Stimulated activated CD4-positive, alpha-beta T cell treated with anti-CD3 and anti-CD28 coated beads, Interleukin-2, amount 100 ng/mL, for 24 hours (primary cell): ENCODE measurements at regions not wholly inside any gene's neighbourhood (a gene's known extent, or its start where the extent isn't known, plus 50 kb on each side); places are given as distances from the start of the nearest gene placed in this dataset.
"Not testable (repeated sequence)": the region's sequence is repeated elsewhere in the genome, so short reads cannot be mapped to it uniquely, and the experiment has no call there.

Source experiments
- DNase-seq, 2 donors: peaks; one replicate each; pipeline ENCODE4 v3.0.0-alpha.2; 2020

DNA sequence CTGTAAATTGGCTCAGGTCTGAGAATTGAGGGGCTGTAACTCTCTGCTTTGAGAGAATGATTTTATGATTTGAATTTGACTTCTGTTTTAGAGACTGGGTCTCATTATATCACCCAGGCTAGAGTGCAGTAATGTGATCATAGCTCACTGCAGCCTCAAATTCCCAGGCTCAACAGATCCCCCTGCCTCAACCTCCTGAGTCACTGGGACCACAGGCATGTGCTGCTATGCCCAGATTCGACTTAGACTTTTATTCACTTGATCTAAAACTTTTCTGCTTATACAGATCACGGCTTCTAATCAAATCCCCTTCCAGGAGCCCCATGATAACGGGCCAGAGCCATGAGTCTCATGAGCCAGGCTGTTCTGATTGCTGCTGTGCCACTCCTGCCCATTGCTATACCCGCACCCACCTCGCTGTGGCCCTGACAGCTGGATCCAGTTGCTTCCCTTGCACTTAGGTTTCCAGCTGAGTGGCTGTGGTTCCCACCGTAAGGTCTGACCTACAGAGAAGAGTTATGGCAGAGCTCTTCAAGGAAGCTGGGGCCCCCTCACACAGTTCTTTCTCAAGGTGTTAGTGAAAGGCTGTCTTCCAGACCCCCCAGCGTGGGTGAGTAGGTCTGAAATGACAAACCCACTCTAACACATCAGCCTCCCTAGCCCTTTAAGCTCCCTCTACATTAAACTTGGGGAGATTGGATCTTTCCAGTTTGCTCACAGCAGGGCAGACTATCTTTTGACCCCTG lies 251.2 kb upstream of the SGCG start:
- no peak for DNase-seq

- no peak for DNase-seq
Observed at GRCh38 chr13:22931576-22931975, 249.2 kb upstream of the SGCG start.

DNA sequence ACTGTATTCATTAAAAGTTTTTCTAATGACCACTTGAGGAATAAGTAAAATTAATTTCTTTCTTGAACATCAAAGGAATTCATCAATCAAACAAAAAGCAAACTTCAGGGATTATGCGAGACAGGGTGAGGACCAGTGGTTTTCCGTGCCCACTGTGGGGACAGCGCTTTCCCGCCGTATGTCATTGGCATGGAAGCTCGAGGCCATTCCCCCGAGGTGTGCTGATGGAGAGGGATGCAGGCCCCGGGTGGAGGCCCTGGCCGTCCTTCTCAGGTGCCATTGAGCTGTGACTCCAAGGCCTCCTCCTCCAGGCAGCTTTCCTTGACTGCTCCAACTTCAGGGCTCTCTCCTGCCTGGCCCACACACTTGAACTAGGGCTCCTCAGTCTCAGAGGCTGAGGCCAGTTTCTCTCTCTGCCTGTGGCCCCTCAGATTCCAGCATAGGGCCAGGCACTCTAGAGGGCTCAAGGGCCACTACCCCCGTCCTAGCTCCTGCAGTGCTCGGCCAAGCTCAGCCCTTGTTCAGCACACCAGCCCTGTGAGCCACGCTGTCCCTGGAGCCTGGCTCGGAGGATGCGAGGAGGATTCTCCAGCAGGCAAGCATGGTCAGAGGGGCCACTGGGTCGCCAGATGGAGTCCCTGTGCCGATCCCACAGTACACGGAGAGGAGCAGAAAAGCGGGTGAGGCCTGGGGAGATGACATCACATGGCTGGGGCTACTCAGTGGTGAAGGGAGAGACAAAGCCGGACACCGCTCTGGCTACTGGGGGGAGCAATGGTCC lies 248.0 kb upstream of the SGCG start:
- not testable (repeated sequence) for DNase-seq

DNA sequence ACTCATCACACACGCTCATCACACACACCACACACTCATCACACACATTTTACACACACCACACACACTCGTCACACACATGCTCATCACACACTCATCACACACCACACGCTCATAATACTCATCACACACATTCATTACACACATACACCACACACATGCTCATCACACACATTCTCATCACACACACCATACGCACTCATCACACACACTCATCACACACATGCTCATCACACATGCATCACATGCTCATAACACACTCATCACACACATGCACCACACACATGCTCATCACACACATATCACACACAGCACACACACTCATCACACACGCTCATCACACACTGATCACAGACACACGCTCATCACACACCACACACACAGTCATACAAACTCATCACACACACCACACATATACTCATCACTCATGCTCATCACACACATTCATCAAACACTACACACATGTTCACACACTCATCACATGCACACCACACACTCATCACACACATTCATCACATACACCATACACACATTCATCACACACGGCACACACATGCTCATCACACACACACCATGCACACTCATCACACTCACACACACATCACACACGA lies 247.1 kb upstream of the SGCG start:
- DNase-seq: no peak

DNA sequence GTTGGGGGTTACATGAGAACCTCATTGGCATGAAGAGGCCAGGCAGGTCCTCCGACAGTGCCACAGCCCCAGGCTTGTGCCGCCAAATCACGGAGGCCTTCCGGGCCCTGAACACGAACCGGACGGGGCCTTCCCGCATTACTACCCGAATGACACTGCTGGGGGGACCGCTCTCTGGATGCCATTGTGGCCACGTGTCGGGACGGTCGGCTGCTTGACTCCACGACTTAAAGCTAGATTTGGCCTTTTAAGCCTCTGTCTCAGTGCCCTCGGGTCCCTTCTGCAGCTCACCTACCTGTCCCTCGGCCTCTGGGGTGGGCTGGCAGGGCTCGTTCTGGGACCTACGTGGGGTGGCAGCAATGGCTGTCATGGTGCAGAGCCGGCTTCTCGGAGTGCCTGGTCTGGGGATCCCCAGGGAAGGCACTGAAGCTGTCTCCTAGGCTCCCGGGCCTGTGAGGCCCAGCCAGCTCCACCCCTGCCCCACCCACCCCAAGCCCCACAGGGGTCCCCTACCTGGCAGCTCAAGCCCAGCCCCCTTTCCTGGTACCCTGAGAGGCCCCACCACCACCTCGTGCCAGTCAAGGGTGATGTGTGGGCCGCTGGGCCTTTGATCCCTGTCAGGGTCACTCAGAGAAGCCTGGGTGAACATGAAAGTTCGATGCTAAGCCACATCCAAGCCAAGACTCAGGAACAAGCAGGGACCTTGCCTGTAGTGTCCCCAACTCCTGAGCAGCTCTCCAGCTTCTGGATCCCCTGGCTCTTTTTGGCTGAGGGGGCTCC lies 245.8 kb upstream of the SGCG start:
- DNase-seq: no peak

DNA sequence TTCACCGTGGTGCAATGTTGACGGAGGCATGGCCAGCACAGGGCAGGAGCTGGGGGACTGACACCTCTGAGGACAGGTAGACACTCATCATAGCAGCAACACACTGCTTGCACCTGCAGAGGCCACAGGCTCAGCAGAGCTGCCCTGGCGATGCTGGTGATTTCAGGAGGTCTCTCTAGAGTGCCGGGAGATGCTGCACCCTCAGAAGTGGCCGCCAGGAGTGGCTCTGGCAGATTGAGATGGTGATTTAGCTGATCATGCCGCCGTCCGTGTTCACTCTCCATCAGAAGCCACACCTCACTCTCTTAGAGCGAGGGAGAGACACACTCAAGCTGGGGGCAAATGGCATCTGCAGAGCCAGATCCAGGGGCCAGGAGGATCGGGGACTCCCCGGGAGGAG lies 244.6 kb upstream of the SGCG start:
- no peak for DNase-seq

DNA sequence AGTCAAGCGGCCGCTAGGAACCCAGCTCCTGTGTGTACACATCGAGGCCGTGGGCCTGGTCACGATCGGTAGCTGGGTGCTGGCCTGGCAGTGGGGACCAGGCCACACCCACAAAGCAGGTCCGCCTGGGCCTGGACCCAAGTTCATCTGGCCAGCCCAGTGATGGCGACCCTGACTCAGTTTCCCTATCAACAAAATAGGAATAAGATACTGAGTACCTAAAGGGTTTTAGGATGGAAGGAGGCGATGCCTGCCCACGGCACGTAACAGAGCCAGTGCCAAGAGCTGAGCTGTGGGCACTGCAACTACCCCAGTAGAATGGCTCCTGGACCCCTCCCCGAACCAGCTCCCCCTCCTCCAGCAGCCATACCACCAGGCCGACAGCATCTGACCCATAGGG lies 243.5 kb upstream of the SGCG start:
- DNase-seq: no peak

GRCh38 chr13:22937953-22938352 lies 242.8 kb upstream of the SGCG start:
- DNase-seq: no peak

DNA sequence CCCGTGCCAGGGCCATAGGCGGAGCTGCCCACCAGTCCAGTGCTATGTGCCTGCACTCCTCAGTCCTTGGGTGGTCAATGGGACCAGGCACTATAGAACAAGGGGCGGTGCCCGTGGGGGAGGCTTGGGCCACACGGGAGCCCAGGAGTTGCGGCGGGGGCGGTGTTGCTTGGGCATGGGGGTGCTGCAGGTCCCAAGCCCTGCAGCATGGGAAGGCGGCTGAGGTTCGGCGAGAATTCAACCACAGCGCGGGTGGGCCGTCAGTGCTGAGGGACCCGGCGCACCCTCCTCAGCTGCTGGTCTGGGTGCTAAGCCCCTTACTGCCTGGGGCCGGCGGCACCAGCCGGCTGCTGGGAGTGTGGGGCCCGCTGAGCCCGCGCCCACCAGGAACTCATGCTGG lies 242.2 kb upstream of the SGCG start:
- DNase-seq: no peak

GRCh38 chr13:22939157-22939556 lies 241.6 kb upstream of the SGCG start:
- no peak for DNase-seq

- DNase-seq: no peak
Observed at GRCh38 chr13:22940090-22940710, 240.6 kb upstream of the SGCG start.

DNA sequence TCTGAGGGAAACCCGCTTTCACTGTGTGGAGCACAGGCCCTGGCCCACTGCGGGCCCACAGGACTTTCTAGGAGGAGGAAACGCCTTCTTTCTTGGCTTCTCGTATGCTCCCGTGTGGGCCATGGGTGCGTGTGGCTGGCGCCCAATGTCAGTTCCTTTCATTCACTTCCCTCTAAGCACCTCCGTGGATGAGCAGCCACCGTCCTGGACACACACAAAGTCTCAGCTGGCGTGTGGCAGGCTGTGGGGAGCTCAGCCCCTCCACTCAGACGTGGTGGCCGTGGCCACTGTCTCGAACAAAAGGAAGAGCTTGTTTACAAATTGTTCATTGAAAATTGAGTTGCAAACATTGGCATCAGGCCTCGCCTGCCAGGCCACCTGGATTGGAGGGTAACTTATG lies 240.0 kb upstream of the SGCG start:
- DNase-seq: no peak

- DNase-seq: not testable (repeated sequence)
Observed at GRCh38 chr13:22941495-22941894, 239.3 kb upstream of the SGCG start.

DNA sequence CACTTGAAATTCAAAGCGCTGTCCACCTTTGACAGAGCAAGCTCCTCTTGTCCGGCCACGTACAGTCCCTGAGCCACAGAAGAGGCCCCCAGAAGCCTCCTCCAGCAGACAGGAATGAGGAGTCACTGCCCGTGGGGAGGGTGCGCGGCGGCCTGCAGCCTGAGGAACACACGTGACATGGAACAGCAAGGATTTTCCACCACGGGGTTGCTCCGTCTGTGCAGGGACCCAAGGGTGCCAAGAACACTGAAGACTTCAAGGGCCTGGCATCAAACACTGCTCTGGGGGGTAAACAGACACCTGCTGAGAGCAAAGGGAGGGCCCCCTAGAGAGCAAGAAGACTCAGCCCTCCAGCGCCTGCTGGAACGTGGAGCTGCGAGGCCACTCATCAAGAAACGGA lies 237.9 kb upstream of the SGCG start:
- DNase-seq: not testable (repeated sequence)

- DNase-seq: no peak
Observed at GRCh38 chr13:22944378-22944777, 236.4 kb upstream of the SGCG start.

GRCh38 chr13:22945321-22946226 lies 235.2 kb upstream of the SGCG start:
- no peak for DNase-seq

DNA sequence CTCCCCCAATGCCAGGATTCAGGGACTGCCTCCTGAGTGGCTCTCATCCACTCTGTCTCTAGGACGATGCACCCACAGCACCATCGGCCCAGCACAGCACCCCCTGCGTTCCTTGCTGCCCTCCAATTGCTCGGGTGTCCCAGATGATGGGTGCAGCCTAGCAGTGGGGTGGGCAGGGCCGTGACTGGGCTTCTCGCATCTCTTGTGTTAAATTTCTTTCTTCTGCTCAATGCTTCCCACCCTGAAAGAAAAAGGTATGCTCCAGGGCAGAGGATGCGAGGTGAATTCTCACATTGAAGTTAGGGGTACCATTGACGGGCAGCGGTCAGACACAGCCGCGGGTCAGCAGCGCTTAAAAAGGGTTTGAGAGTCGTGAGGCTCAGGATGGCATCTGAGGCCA lies 232.4 kb upstream of the SGCG start:
- DNase-seq: no peak

- not testable (repeated sequence) for DNase-seq
Observed at GRCh38 chr13:22952018-22952417, 228.8 kb upstream of the SGCG start.

- not testable (repeated sequence) for DNase-seq
Observed at GRCh38 chr13:22955147-22955546, 225.6 kb upstream of the SGCG start.

- DNase-seq: not testable (repeated sequence)
Observed at GRCh38 chr13:22956456-22957115, 224.2 kb upstream of the SGCG start.

GRCh38 chr13:22959859-22960258 lies 220.9 kb upstream of the SGCG start:
- not testable (repeated sequence) for DNase-seq
